ENCODE measurements at regions not wholly inside any gene's neighbourhood (a gene's known extent, or its start where the extent isn't known, plus 50 kb on each side); places are given as distances from the start of the nearest gene placed in this dataset.
"Not testable (repeated sequence)": the region's sequence is repeated elsewhere in the genome, so short reads cannot be mapped to it uniquely, and the experiment has no call there.

- DNase-seq: no peak
These were observed 56.3 kb upstream of the NCKAP5 start for GRCh38 chr2:133624551-133624950.

GRCh38 chr2:133627741-133628140, 59.5 kb upstream of the NCKAP5 start:
- DNase-seq: no peak

- DNase-seq: no peak
These were observed 65.0 kb upstream of the NCKAP5 start for GRCh38 chr2:133633309-133633708.

GRCh38 chr2:133633881-133634409, 65.7 kb upstream of the NCKAP5 start:
- DNase-seq: no peak

GRCh38 chr2:133635131-133635530, 66.9 kb upstream of the NCKAP5 start:
- no peak for DNase-seq

GRCh38 chr2:133636287-133636686, 68.0 kb upstream of the NCKAP5 start:
- DNase-seq: no peak

- DNase-seq: no peak
These were observed 71.8 kb upstream of the NCKAP5 start for GRCh38 chr2:133640103-133640502.

GRCh38 chr2:133641497-133641896, 73.2 kb upstream of the NCKAP5 start:
- no peak for DNase-seq

- DNase-seq: no peak
These were observed 73.9 kb upstream of the NCKAP5 start for GRCh38 chr2:133641942-133642725.

GRCh38 chr2:133642791-133643191, 74.5 kb upstream of the NCKAP5 start:
- DNase-seq: no peak

- no peak for DNase-seq
These were observed 75.6 kb upstream of the NCKAP5 start for GRCh38 chr2:133643863-133644262.

- no peak for DNase-seq
These were observed 76.6 kb upstream of the NCKAP5 start for GRCh38 chr2:133644846-133645245.

- not testable (repeated sequence) for DNase-seq
These were observed 79.1 kb upstream of the NCKAP5 start for GRCh38 chr2:133647386-133647785.

- no peak for DNase-seq
These were observed 83.6 kb upstream of the NCKAP5 start for GRCh38 chr2:133651861-133652260.

- no peak for DNase-seq
These were observed 84.1 kb upstream of the NCKAP5 start for GRCh38 chr2:133652398-133652797.

GRCh38 chr2:133653056-133653455, 84.8 kb upstream of the NCKAP5 start:
- DNase-seq: no peak

GRCh38 chr2:133654949-133655348, 86.7 kb upstream of the NCKAP5 start:
- no peak for DNase-seq

- DNase-seq: no peak
These were observed 87.3 kb upstream of the NCKAP5 start for GRCh38 chr2:133655610-133656009.

GRCh38 chr2:133657591-133657990, 89.3 kb upstream of the NCKAP5 start:
- no peak for DNase-seq

GRCh38 chr2:133658020-133658903, 90.0 kb upstream of the NCKAP5 start:
- DNase-seq: no peak

- no peak for DNase-seq
These were observed 92.2 kb upstream of the NCKAP5 start for GRCh38 chr2:133660510-133660909.

- DNase-seq: no peak
These were observed 93.1 kb upstream of the NCKAP5 start for GRCh38 chr2:133661392-133661791.

GRCh38 chr2:133666621-133667020, 98.4 kb upstream of the NCKAP5 start:
- DNase-seq: no peak

GRCh38 chr2:133667085-133667484, 98.8 kb upstream of the NCKAP5 start:
- no peak for DNase-seq

Measured in CD4-positive, alpha-beta T cell treated with Interleukin-6 for 4 hours (primary cell).